Activated T-cell treated with anti-CD3 and anti-CD28 coated beads for 24 hours (primary cell): ENCODE measurements at regions not wholly inside any gene's neighbourhood (a gene's known extent, or its start where the extent isn't known, plus 50 kb on each side); places are given as distances from the start of the nearest gene placed in this dataset.

Source experiments
- DNase-seq: peaks from one replicate; pipeline ENCODE4 v3.0.0-alpha.2; 2020; ENCODE audit warnings: low read depth

DNA sequence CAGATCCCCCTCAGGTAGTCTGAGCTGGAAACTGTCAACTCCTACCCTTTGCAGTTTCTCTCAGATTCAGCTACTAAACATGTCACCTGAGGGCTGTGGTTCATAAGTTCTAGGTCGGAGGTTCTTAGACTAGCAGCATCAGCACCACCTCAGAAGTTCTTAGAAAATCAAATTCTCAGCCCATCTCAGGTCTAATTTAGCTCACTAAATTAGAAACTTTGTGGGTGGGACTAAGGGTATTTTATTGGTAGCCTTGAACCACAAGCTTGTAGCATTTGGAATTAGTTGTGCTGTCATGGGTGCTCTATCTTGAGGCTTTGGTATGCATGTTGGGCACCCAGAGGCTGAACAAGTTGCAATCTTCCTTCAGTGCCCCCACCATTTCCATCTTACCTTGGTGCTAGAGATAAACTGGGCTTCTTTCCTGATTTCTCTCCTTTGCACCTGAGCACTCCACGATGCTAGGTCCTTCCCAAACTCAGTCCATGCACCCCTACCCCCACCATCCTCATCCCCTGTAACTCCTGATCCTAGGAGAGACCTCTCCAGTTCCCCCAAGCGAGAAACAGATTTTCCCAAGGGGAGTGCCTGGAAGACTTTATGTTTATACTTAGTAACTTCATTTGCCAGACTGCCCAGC is 54.2 kb downstream of the S1PR1 start:
- no peak for DNase-seq

DNA sequence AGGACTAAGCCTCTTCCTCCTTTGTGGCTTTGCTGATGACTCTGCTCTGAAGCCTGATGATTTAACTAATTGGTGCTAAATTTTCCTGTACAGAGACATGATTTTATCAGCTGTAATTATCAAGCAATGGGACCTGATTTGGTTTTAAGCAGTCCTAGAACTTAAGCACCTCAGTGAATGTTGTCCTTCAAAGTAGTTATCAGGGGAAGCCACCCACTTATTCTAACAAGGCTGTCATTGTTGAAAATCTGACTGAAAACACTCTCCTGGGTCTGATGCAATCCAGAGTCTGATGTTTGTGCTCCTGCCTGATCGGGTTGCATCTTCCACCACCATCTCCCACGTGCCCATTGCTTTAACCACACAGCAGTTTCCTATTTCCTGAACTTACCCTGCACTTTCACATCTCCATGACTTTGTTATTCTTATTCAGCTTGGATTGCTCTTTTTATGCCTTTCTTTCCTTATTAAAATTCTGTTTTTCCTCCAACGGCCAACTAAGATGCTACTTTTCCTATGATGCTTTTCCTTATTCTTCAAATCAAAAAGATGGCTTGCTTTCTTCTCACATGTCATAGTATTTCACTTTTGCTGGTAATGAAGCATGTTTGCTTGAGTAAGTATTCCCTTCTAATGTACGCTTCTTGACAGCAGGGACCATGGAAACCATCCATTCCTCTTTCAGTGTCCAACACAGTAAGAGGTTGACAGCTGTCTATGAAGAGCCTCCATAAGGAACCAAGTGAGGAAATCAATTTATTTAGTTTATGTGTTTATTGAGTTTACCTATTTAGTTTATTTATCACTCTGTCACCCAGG is 55.0 kb downstream of the S1PR1 start:
- DNase-seq = no peak

DNA sequence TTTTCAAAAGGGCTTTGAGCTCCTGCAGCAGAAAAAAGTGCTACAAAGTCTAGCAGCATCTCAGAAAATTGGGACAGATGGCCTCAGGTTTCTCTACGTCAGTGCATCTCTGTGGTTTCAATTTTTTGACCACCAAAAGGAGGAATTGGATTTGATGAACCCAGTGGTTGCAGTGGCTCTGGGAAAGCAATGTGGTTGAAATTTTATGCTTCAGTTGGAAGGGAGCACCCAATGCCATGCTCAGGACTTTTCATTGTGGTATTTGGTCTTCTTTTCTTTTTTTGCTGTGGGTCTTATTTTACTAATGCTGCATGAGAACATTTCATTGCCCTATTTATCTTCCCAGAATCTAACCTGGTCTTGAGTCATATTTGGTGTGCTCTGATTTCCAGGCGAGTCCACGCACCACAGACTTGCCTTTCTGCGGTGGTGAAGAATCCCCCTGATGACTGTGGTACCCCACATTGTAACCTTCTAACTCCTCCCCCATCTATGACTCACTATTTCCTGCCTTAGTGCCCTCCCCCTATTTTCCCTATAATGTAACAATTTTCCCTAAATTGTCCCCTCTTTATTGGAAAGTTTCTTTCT is 56.7 kb downstream of the S1PR1 start:
- DNase-seq = peak; percentile 51

DNA sequence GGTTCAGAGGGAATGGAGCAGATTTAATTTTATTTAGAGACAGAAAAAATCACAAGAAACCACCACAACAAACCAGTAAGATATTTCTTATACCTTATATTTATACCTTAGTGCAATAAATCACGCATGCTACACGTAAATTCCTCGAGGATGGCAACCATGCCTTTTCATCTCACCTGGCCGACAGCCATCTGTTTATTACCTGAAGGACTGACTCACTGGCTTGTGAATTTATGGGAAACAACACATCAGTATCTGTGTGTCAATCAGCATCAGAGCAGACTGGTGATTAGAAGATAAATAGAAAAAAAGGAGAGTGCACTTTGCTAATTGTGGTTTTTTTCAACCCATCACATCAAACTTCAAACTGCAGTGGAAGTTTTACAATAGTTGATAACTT is 58.4 kb downstream of the S1PR1 start:
- DNase-seq = no peak

DNA sequence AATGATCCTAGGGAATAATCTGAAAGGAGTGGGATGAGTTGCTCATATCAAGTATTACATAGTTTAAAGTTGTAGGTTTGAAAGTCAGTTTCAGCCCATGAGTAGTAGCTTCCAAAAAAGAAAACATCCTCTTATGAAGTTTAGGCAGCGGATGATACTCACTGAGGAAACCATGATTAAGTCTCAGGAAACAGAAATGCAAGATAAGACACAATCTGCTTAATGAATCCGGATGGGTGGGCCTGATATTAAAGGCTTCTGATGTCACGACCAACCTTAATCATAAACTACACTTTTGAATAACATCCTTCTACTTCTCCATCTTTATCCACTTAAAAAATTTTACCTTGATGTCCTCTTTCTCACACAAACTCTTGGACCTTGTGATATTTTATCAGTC is 61.8 kb downstream of the S1PR1 start:
- no peak for DNase-seq

DNA sequence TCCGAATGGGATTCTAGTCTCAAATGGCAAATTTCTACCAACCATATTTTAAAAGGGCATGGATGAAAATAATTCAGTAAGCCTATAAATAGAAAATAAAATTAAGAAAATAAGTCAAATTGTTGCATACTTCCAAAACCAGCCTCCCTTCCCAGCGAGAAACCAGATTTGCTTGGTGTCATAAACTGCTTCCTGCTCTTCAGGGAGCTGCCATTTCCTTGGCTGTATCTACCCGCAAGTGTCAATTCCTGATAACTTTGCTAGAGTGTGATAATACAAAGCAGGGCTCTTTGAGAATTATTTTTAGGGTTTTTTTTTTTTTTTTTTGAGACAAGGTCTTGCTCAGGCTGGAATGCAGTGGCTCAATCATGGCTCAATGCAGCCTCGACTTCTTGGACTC is 62.3 kb downstream of the S1PR1 start:
- no peak for DNase-seq

DNA sequence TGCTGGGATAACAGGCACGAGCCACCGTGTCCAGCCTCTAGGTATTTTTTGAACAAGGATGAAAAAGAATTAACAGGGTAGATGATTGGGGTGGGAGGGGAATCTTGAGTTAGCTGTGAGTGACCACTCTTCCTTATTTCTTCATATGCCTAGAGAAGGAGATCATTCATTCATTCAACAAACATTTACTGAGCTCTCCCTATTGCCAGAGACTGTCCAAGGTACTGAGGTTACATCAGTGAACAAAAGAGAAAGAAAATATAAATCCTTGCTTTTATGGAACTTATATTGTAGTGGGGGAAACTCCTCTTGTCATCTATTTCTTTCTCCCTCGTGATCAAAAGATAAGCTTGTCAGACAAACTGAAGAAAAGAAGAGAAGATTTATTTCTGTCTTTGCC is 62.9 kb downstream of the S1PR1 start:
- no peak for DNase-seq

DNA sequence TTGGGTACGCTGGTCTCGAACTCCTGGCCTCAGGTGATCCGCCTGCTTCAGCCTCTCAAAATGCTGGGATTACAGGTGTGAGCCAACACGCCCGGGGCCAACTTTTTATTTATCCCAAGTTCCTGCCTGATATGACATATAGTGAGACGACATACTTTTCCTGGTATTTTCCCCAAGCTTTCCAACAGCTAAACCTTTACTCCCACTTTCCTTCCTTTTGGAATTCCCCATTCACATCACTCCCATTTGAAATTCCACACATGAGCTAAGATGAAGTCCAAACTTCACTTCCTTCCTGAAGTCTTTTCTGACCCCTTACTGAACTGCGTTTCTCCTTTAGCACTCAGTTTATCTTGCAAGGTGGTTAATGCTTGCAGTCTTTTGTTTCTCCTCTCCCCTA is 64.1 kb downstream of the S1PR1 start:
- DNase-seq = no peak

DNA sequence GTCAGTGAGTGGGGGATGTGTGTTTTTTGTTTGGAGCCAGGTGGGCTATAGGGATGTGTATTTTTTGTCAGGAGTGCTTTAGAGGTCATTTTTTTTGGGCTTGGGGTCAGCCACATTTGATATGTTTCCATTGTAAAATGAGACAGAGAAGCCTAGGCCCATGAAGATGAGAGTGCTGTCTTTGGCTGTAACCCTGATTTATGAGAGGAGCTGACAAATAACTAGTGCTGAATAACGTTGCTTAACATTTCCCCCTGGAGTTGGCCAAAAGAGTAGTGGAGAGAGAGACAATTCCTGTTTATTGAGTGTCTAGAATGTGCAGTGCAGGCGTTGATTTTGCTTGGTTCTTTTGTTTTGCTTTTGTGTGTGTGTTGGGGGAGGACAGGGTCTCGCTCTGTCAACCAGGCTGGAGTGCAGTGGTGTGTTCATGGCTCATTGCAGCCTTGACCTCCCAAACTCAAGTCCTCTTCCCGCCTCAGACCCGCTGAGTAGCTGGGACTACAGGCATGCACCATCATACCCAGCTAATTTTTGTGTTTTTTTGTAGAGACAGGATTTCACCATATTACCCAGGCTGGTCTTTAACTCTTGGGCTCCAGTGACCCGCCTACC is 64.7 kb downstream of the S1PR1 start:
- DNase-seq = no peak

DNA sequence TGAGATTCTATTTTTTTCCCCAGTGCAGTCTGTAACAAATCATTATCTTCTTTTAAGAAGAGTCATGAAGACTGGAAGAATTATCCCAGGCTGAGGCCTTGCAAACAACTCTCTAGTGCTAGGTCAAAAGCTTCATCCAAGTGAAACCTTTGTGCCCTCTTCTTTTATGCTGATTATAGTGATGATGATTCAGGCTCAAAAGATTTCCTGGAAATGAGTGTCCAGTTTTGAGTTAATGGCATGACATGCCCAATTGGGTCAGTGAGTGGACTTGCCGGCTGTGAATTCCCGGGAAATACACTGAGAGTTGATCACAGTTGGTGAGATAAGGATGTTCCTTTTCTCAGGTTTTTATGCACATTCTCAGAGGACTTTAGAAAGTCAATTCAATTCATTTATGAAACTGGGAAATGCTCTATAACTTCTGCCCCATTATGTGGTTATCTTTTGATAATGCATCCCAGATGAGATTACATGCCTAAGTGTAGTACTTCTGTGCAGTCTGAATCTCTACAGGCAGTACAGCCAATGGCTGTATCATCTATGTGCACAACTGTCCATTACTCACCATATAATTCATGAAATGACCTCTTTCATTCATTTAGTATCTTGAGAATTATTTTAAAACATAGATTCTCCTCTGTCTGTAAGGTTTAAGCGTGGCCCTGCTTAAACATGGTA is 66.2 kb downstream of the S1PR1 start:
- no peak for DNase-seq

DNA sequence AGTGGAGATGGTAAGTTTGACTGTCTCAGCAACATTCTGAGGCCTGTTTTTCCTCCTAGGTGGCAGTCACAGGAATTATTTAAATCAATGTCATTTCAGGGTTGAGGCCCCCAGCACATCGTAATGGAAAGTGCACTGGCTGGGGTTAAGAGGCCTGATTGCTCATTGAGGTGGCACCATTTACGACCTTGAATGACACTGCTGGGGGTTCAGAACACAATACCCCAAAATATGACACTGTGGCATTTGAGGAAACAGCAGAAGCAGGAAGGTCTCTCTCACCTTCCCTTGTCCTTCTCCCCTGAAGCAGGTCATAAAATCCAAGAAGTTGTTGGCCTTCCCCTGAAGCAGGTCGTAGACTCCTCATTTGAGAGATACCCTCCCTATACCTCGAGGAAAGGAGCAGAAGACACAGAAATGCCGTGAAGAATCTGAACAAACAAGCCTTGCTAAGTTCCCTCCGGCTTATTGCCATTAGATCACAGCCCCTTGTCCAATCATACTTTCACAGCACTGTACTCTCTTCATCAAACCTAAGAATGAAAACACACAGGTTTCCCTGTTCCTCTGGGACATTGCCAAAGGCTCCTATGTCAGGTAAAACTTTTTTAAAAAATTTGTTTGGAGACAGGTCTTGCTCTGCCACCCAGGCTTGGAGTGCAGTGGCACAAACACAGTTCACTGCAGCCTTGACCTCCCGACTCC is 71.3 kb downstream of the S1PR1 start:
- DNase-seq = no peak

DNA sequence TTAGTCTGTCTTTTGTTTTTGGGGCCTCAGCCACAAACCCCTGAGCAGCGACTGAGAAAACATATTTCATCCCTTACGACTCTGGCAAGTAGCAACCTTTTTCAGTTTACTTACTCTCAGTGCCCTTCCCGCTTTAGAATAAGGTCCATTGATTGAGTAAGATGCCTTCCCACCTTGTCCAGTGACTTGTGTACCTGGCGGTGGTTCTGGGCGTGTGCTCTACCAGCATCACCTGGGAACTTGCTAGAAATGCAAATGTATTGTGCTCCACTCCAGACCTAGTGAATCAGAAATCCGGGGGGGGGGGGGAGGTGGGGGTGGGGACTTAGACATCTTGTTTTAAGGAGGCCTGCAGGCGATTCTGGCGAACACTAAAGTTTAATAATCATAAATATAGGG is 72.1 kb downstream of the S1PR1 start:
- DNase-seq = no peak

DNA sequence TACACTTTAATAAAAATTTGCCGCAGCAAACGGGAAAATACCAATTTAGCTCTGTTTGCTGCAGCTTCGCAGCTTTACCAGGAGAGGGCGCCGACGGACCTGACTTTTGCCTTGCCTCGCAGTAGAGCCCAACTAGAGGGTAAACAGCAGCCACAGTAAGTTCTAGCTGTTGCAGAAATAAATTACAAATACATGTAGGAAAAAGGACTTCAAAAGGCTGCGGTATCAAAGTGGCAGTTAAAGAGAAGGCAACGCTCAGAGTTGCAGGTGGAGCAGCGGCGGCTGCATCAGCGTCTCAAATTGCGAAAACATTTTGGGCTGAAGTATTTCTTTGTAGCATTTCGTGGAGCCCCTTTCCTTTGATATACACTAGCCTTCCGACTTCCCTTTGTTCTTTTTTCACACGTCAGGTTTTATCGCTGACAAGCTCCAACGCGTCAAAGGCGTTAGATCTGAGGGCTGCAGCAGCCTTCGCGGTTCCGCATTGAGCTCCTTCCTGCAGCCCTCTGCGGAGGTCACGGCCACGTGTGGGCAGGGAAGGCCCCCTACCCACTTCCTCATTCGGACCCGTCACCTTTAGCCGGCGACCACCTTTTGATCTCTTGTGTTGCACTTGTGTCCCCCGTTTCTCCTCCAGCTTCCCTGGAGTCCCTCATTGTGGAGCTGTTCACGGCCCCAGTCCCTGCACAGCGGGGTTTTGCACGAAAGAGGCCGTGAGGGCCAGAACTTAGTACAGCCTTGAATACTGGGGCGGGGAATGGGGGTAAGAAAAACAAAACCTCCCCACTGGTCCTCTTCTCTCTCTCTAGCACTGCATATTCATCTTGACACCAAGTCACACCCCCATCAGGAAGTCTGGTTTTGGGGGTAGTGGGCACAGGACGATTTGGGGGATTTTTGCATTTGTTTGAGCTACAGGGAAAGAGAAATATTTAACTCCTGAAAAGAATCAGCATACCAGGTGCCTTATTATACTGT is 72.8 kb downstream of the S1PR1 start:
- DNase-seq = peak; percentile 59

DNA sequence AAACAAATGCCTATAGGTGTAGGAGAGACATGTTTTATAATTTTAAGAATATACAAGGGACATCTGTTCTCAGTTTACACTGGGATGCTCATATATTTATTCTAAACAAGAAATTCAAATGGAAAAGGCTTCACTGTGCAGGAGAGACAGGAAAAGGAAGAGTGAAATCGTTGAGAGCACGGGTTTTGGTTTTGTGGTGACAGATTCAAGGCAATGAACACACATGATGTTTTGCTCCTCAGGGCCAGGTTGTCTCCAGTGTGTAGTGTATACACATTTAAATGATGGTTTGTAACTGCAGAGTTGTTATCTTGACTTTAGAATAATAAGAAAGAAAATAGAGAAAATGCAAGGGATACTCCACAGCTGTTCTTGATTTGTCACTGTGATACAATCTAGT is 73.7 kb downstream of the S1PR1 start:
- DNase-seq = no peak

DNA sequence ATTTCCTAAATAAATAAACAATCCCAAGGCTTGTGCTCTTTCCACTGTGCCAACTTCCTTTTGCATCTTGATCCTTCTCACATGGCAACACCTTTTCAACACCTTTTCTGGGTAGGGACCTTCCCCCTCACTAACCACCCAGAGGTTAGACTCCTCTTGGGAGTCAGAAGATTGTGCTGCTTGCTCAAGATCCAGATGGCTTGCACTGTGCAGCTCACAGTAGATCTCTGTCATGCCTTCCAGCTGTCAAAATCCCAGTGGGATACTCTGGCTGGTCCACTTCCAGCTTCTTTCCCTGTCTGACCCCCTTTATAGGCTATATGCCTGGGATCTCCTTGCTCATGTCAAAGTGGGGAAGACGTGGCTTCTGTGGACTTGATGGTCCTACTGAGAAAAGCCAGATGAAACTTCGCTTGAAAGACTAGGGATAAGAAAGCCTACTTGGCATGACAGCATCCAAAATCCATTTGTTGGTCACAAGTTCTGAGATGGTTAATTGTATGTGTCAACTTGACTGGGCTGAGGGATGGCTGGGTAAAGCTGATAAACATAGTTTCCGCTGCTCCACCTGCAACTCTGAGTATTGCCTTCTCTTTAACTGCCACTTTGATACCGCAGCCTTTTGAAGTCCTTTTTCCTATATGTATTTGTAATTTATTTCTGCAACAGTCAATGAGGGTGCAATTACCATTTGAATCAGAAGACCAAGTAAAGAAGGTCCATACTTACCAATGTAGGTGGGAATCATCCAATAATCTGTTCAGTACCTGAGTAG is 74.5 kb downstream of the S1PR1 start:
- DNase-seq = no peak

DNA sequence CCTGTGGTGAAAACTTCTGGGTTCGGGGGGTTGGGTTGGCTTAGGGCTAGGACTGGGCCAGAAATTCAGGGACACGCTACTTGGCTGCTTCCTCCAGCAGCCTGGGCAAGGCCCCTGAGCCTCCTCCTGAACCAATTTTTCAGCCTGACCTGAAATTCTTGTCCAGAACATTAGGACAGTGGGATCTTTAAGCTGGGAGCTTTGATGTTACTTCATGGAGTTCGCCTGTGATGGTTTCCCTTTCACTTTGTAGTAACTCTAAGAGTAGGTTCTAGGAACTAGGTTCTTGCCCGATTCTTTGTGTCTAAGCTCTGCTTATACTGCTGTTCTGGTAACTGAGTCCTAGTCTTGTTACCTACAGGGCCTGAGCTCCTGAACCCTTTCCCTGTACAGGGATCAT is 75.3 kb downstream of the S1PR1 start:
- no peak for DNase-seq

DNA sequence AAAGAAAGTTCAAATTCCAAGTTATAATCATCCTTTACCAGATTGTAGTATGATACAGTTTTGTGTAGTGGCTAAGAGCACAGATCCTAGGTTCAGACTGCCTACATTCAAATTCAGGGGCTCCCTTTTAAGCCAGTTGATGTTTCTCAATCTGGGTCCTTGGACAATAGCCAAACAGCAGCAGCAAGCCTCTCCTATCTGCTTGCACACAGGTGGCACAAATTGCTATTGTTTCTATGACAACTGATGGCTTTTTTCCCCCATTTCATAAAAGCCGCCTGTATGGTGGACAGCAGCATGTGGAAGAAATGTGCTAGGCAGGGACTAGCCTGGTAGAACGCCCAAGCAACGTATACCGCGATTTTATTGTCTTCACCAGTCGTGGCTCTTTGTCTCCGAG is 76.5 kb downstream of the S1PR1 start:
- DNase-seq = no peak

DNA sequence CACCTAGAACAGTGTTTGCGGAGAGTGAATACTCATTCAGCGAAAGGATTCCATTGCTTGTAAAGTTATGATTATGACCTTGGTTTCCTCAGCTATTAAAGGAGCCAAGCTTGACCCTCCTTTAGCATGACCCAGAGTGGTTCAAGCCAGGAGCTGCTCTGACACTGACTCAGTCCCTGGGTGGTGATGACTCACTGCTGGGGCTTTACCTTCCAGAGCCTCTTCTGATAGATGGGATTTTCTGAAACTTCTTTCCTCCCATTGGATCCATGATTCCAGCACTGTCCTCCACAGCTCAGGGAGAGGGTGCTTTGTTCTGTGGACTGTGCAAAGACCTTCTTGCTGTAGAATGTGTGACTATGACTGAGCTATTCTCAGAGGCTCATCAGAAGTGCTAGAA is 77.4 kb downstream of the S1PR1 start:
- no peak for DNase-seq

DNA sequence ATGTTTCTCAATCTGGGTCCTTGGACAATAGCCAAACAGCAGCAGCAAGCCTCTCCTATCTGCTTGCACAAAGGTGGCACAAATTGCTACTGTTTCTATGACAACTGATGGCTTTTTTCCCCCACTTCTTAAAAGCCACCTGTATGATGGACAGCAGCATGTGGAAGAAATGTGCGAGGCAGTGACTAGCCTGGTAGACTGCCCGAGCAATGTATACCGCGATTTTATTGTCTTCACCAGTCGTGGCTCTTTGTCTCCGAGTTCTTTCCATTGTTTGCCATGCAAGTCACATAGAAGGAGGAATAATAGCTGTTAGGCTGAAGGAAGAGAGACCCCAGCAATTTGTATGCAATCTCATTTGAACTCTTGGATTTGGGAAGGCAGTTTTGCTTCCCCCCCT is 79.4 kb downstream of the S1PR1 start:
- DNase-seq = no peak

DNA sequence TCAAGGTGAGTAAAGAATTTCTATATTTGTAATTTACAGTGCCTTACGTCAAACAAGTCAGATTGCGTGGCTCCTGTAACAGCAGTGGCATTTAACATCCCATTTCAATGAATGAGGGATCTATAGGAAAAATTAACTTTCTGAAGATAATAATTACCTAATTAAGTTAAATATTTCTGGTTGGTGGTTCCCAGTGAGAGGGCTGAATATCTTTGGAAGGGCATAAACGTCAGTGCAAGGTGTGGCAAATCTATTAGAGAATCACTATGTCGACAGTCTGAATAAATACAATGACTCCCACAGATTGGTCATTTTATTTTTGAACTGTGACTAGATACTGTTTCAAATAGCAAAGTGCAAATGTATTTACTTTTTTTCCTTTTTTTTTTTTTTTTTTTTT is 80.0 kb downstream of the S1PR1 start:
- DNase-seq = no peak
